Chondrocyte (in vitro differentiated cells): ENCODE measurements at regions not wholly inside any gene's neighbourhood (a gene's known extent, or its start where the extent isn't known, plus 50 kb on each side); places are given as distances from the start of the nearest gene placed in this dataset.

Experiments
- DNase-seq: peaks from one replicate; pipeline ENCODE4 v3.0.0; 2021; ENCODE audit warnings: mixed read lengths, low spot score
- H3K27ac Mint-ChIP-seq: one replicate; pipeline ENCODE4 v1.8.0; 2021; ENCODE audit warnings: mild to moderate bottlenecking, moderate library complexity, mixed read lengths; ENCODE audit not compliant: unreplicated experiment
- H3K27me3 Mint-ChIP-seq: 2 replicates; pipeline ENCODE4 v1.8.0; 2021; ENCODE audit warnings: low read depth, mixed read lengths
- H3K36me3 Mint-ChIP-seq: 2 replicates; pipeline ENCODE4 v1.8.0; 2021; ENCODE audit warnings: low read depth, mixed read lengths
- H3K4me1 Mint-ChIP-seq: 2 replicates; pipeline ENCODE4 v1.8.0; 2021; ENCODE audit warnings: low read depth, mild to moderate bottlenecking, mixed read lengths
- H3K4me3 Mint-ChIP-seq: one replicate; pipeline ENCODE4 v1.8.0; 2021; ENCODE audit warnings: mild to moderate bottlenecking, moderate library complexity, mixed read lengths; ENCODE audit not compliant: unreplicated experiment
- H3K9me3 Mint-ChIP-seq: 2 replicates; pipeline ENCODE4 v1.8.0; 2021; ENCODE audit warnings: low read depth, mixed read lengths
- CTCF ChIP-seq: fragments of 200-600 bp; sonication (generic); IDR thresholded peaks from 2 replicates; pipeline ENCODE4 v1.5.0; 2021; ENCODE audit warnings: antibody characterized with exemption, mild to moderate bottlenecking, moderate library complexity

GRCh38 chr9:107733523-107733894 lies 243.9 kb upstream of the KLF4 start:
- no peak for TF ChIP-seq CTCF
- H3K4me1 Mint-ChIP-seq, result peaks cover 35% of the 10 kb centered on the region
- no peaks in the 10 kb centered on the region for H3K36me3 Mint-ChIP-seq
- DNase-seq, result no peak
- H3K9me3 Mint-ChIP-seq, result peaks cover 3% of the 10 kb centered on the region
- H3K27ac Mint-ChIP-seq, result peak overlapping the region; percentile 78
- peak overlapping the region; percentile 24 for H3K4me3 Mint-ChIP-seq
- no peaks in the 10 kb centered on the region for H3K27me3 Mint-ChIP-seq

GRCh38 chr9:107732781-107733522 lies 243.4 kb upstream of the KLF4 start:
- Mint-ChIP-seq H3K27me3 (no peaks in the 10 kb centered on the region), H3K9me3 (peaks cover 3% of the 10 kb centered on the region), H3K4me3 (peak overlapping the region; percentile 24), H3K36me3 (no peaks in the 10 kb centered on the region), H3K27ac (peak overlapping the region; percentile 78), H3K4me1 (peaks cover 30% of the 10 kb centered on the region)
- DNase-seq, result no peak
- TF ChIP-seq CTCF, result no peak

- H3K36me3 Mint-ChIP-seq, result no peaks in the 10 kb centered on the region
- no peak overlapping the region for H3K27ac Mint-ChIP-seq
- no peak overlapping the region for H3K4me3 Mint-ChIP-seq
- peaks cover 29% of the 10 kb centered on the region for H3K4me1 Mint-ChIP-seq
- no peak for DNase-seq
- no peaks in the 10 kb centered on the region for H3K27me3 Mint-ChIP-seq
- no peak for TF ChIP-seq CTCF
- H3K9me3 Mint-ChIP-seq, result peaks cover 3% of the 10 kb centered on the region
Observed at GRCh38 chr9:107731115-107731762, 241.7 kb upstream of the KLF4 start.

- TF ChIP-seq CTCF, result no peak
- H3K4me1 Mint-ChIP-seq, result peaks cover 29% of the 10 kb centered on the region
Observed at GRCh38 chr9:107730666-107731065, 241.1 kb upstream of the KLF4 start.

GRCh38 chr9:107727086-107727780 lies 237.7 kb upstream of the KLF4 start:
- peaks cover 9% of the 10 kb centered on the region for H3K4me1 Mint-ChIP-seq
- H3K4me3 Mint-ChIP-seq, result no peak overlapping the region
- no peaks in the 10 kb centered on the region for H3K36me3 Mint-ChIP-seq
- H3K27me3 Mint-ChIP-seq, result peaks cover 5% of the 10 kb centered on the region
- H3K27ac Mint-ChIP-seq, result peak overlapping the region; percentile 92
- no peak for DNase-seq
- H3K9me3 Mint-ChIP-seq, result peaks cover 7% of the 10 kb centered on the region
- TF ChIP-seq CTCF, result no peak

More at GRCh38 chr9:107730666-107731065, 241.1 kb upstream of the KLF4 start:
- Mint-ChIP-seq H3K36me3 (no peaks in the 10 kb centered on the region), H3K27ac (no peak overlapping the region), H3K27me3 (no peaks in the 10 kb centered on the region), H3K9me3 (peaks cover 3% of the 10 kb centered on the region), H3K4me3 (no peak overlapping the region)
- DNase-seq, result no peak
